ENCODE measurements at regions not wholly inside any gene's neighbourhood (a gene's known extent, or its start where the extent isn't known, plus 50 kb on each side); places are given as distances from the start of the nearest gene placed in this dataset.

DNA sequence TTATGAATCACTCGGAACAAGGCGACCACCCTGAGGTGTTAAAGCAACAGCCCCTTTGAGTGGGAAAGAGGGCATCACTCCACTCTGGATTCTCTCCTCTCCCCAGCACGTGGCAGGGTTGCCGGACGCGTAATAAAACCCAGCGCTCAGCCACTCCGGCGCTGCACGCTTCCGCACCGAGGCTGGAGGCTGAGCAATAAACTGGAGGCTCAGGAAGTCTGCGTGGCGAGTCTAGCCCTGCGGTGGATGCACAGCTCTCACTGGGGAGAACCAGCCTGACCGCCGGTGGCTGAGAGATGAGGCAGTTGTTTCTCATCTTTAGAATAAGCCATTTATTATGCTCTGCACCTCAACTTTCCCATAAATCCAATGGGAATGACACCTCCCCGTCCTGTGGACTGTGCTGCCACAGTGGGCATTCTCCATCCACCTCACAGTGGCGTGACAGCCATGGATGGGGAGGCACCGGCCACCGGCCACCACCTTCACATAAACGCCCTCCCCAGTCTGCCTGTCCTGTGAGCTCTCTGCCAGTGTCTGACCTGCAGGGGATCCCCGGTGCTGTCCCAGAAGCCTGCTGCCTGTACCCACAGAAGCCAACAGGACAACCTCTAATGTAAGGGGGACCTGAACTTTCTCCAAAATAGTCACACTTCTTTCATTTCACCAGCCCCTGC lies 64.2 kb upstream of the GGTLC1 start:
- Mint-ChIP-seq H3K27me3 (no peaks in the 10 kb centered on the region), H3K27ac (no peak overlapping the region), H3K9me3 (no peaks in the 10 kb centered on the region), H3K4me1 (ENCODE audit: low read depth) (peaks cover 36% of the 10 kb centered on the region), H3K4me3 (no peak overlapping the region), H3K36me3 (ENCODE audit: low read depth) (no peaks in the 10 kb centered on the region)
- ChIA-PET POLR2A (no interaction called here), CTCF (no interaction called here)
- DNase-seq (no peak), ATAC-seq (ENCODE audit: poor library complexity) (no peak)
- Histone ChIP-seq H3K4me1 (ENCODE audit: insufficient read depth, low read length) (peaks cover 39% of the 10 kb centered on the region), H3K36me3 (ENCODE audit: insufficient read depth, low read length) (no peaks in the 10 kb centered on the region), H3K9me3 (ENCODE audit: control insufficient read depth in 1 of 2, insufficient read depth in 1 of 2, low read length in 2 of 2) (no peaks in the 10 kb centered on the region), H3K4me3 (ENCODE audit: low read length) (no peak overlapping the region), H3K27ac (ENCODE audit: low read depth in 1 of 2, low read length in 2 of 2) (peak overlapping the region in 1 of 2 donors; percentile 60), H3K27me3 (ENCODE audit: control insufficient read depth in 1 of 2, insufficient read depth in 2 of 2, low read length in 2 of 2) (no peaks in the 10 kb centered on the region)
- intact Hi-C loops (cut with DNase I, micrococcal nuclease): no loop called here
- TF ChIP-seq, protein P1, sequence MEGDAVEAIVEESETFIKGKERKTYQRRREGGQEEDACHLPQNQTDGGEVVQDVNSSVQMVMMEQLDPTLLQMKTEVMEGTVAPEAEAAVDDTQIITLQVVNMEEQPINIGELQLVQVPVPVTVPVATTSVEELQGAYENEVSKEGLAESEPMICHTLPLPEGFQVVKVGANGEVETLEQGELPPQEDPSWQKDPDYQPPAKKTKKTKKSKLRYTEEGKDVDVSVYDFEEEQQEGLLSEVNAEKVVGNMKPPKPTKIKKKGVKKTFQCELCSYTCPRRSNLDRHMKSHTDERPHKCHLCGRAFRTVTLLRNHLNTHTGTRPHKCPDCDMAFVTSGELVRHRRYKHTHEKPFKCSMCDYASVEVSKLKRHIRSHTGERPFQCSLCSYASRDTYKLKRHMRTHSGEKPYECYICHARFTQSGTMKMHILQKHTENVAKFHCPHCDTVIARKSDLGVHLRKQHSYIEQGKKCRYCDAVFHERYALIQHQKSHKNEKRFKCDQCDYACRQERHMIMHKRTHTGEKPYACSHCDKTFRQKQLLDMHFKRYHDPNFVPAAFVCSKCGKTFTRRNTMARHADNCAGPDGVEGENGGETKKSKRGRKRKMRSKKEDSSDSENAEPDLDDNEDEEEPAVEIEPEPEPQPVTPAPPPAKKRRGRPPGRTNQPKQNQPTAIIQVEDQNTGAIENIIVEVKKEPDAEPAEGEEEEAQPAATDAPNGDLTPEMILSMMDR (IDR thresholded peaks at IDR 0.05): no peak

DNA sequence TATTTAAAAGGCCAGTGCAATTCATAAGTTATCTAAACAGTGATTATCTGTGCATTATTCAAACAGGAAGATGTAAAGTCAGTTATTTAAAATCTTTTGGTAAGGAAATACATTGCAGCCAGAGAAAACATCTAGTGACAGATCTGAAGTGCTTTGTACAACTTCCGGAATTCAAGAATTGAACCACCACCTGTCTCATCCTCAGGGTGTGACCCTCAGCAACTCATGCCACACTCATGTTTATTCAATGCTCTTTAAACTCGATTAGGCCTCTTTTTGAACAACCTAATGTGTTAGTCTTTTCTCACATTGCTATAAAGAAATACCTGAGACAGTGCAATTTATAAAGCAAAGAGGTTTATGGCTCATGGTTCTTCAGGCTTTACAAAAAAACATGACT lies 62.6 kb upstream of the GGTLC1 start:
- DNase-seq (peak in 1 of 14 experiments; percentile 44), ATAC-seq (ENCODE audit: poor library complexity) (peak; percentile 52)
- Histone ChIP-seq H3K9me3 (ENCODE audit: control insufficient read depth in 1 of 2, insufficient read depth in 1 of 2, low read length in 2 of 2) (no peaks in the 10 kb centered on the region), H3K4me1 (ENCODE audit: insufficient read depth, low read length) (peaks cover 42% of the 10 kb centered on the region), H3K27me3 (ENCODE audit: control insufficient read depth in 1 of 2, insufficient read depth in 2 of 2, low read length in 2 of 2) (no peaks in the 10 kb centered on the region), H3K36me3 (ENCODE audit: insufficient read depth, low read length) (no peaks in the 10 kb centered on the region), H3K27ac (ENCODE audit: low read depth in 1 of 2, low read length in 2 of 2) (peak overlapping the region in 1 of 2 donors; percentile 60), H3K4me3 (ENCODE audit: low read length) (no peak overlapping the region)
- Mint-ChIP-seq H3K27me3 (no peaks in the 10 kb centered on the region), H3K4me1 (ENCODE audit: low read depth) (peaks cover 47% of the 10 kb centered on the region), H3K9me3 (no peaks in the 10 kb centered on the region), H3K36me3 (ENCODE audit: low read depth) (no peaks in the 10 kb centered on the region), H3K4me3 (peak overlapping the region; percentile 17), H3K27ac (peak overlapping the region; percentile 81)
- POLR2A ChIA-PET: no interaction called here
- CTCF ChIA-PET: no interaction called here
- intact Hi-C loops (cut with DNase I, micrococcal nuclease): no loop called here
- TF ChIP-seq, protein P1 (IDR thresholded peaks at IDR 0.05): no peak

DNA sequence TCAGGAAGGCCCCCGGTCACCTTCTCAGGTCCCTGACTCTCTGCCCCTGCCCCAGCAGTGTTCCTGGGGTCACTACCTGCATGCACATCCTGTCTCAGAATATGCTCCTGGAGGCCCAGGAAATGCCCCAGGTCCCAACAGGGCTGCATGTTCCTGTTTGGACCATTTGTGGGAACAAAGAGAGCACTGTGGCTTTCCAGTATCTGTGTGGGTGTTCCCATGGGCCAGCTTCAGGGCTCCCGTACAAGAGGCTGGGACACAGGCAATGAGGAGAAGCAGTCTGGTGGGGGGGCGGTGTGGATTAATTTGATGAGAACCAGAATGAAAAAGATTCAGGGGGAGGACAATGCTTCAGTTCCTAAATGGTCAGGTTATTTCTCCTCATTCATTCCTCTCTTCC lies 61.5 kb upstream of the GGTLC1 start:
- Mint-ChIP-seq H3K4me3 (no peak overlapping the region), H3K27ac (peak overlapping the region; percentile 81), H3K4me1 (ENCODE audit: low read depth) (peaks cover 57% of the 10 kb centered on the region), H3K36me3 (ENCODE audit: low read depth) (no peaks in the 10 kb centered on the region), H3K9me3 (no peaks in the 10 kb centered on the region), H3K27me3 (no peaks in the 10 kb centered on the region)
- no peaks in the 10 kb centered on the region for H3K36me3 ChIP-seq (ENCODE audit: insufficient read depth, low read length)
- ATAC-seq (ENCODE audit: poor library complexity): no peak
- H3K4me3 ChIP-seq (ENCODE audit: low read length): no peak overlapping the region
- ChIA-PET CTCF (no interaction called here), POLR2A (no interaction called here)
- DNase-seq: no peak
- TF ChIP-seq, protein P1 (IDR thresholded peaks at IDR 0.05): no peak
- H3K4me1 ChIP-seq (ENCODE audit: insufficient read depth, low read length): peaks cover 51% of the 10 kb centered on the region
- H3K27me3 ChIP-seq (ENCODE audit: control insufficient read depth in 1 of 2, insufficient read depth in 2 of 2, low read length in 2 of 2): no peaks in the 10 kb centered on the region
- no peaks in the 10 kb centered on the region for H3K9me3 ChIP-seq (ENCODE audit: control insufficient read depth in 1 of 2, insufficient read depth in 1 of 2, low read length in 2 of 2)
- no peak overlapping the region for H3K27ac ChIP-seq (ENCODE audit: low read depth in 1 of 2, low read length in 2 of 2)
- intact Hi-C loops (cut with DNase I, micrococcal nuclease): no loop called here

Data from CD4-positive, alpha-beta T cell (primary cell).